ENCODE measurements at regions not wholly inside any gene's neighbourhood (a gene's known extent, or its start where the extent isn't known, plus 50 kb on each side); places are given as distances from the start of the nearest gene placed in this dataset.
A peak's percentile ranks its signal among the peaks of the same experiment; 100 is the strongest.

DNA sequence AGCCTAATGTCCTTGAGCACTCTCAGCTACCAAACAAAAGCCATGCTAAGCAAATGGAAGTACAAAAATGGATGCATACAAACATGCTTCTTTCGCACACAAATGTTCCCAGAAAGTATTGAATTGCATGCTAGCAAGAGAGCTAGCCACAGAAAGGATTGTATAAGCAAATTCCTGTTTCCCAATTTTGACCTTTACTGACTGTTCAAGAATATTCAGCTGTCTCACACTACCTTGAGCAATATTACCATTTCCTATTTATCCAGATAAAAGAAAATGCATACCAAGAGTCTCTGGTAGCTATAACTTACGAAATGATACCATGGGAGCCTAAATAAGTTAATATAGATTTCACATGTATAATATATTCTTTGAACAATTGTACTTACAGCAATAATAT lies 264.6 kb downstream of the TMEM167A start:
- no peak for DNase-seq (ENCODE audit: extremely low read depth in 1 of 2, low read depth in 1 of 2)

DNA sequence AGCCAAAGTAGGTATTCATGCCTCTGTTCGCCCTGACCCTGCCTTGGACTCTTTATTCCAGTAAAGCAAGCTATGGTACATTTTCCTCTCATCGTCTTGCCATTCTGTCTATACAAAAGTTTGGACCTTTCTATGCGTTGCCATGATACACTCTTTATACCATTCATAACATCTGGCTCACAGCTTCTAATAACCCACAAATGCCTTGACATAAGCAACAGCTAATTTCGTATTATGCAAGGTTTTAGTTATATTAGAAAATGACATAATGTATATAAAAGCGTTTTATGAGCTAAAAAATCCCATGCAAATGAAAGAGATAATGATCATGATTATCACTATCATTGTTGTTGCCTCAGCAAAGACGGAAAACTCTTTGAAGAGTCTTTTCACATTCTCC lies 265.7 kb downstream of the TMEM167A start:
- DNase-seq (ENCODE audit: extremely low read depth in 1 of 2, low read depth in 1 of 2): no peak

DNA sequence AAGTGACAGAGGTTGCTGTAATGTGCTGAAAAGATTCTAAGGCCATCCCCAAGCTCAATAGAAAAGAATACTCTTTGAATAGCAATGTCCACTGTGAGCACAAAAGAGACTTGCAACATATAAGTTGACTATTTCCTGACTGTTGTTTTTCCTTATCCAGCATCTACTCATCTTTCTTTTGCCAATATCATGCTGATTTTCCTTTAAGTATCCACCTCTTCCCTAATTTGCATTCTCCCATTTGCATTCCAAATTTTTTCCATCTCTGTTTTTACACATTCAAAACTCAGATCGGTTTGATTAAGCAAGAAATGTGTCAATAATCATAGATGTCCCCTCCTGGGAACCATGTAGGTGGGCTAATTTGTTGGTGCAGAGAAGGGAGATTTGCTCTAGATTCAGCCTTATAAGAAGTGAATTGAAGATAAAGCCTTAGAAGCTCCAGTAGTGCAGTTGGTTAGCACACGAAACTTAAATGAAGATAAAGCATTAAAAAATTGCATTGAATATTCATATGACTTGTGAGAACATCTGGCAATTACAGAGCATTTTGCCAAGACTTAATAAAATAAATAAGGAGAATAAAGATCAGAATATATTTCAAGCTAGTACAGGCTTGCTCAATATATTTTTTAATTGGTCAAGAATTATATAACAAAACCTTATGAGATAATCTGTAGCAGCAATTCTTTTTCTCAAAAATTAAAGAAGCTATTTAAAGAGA lies 267.6 kb downstream of the TMEM167A start:
- no peak for DNase-seq (ENCODE audit: extremely low read depth in 1 of 2, low read depth in 1 of 2)

DNA sequence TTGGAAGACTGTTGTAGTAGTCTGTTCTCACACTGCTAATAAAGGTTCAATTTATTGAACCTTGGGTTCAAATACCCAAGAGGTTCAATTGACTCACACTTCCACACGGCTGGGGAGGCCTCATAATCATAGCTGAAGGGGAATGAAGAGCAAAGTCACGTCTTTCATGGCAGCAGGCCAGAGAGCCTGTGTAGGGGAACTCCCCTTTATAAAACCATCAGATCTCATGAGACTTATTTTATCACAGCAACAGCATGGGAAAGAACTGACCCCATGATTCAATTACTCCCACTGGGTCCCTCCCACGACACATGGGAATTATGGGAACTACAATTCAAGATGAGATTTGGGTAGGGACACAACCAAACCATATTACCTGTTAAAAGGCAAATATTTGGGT lies 268.2 kb downstream of the TMEM167A start:
- no peak for DNase-seq (ENCODE audit: extremely low read depth in 1 of 2, low read depth in 1 of 2)

DNA sequence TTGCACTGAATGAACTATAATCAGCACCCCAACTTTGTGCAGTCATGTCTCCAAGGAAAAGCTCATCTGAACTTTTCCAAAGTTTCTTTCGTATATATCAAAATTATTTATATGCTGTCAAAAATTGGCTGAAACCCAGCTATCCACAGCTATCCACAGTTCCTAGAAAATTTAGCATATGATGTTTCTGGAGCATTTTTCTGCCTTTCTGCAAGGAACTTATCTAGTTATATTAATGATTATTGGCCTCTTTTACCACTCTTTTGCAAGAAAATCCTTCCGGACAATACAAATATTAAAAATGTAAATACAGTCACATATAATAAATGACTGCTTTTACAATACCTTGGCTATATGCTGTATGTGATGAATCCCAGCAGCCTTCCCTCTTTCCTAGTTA lies 270.2 kb downstream of the TMEM167A start:
- no peak for DNase-seq (ENCODE audit: extremely low read depth in 1 of 2, low read depth in 1 of 2)

DNA sequence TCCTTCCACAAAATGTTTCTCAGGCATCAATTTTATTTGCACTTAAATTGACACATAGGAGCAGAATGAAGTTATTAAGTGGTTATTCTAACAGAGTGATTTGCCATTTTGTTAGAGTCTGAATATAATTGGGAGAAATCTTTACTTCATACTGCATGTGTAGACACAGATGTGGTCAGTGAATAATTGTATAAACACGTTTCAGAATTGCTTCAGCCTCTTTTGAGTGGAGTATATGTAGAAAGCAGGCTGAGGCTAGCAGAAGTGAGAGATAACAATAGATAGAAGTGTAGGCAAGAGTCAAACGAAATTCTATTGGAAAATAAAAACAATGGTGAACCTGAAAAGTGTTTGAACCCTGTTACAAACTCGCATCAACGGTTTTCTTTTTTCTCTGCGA lies 270.7 kb downstream of the TMEM167A start:
- no peak for DNase-seq (ENCODE audit: extremely low read depth in 1 of 2, low read depth in 1 of 2)

DNA sequence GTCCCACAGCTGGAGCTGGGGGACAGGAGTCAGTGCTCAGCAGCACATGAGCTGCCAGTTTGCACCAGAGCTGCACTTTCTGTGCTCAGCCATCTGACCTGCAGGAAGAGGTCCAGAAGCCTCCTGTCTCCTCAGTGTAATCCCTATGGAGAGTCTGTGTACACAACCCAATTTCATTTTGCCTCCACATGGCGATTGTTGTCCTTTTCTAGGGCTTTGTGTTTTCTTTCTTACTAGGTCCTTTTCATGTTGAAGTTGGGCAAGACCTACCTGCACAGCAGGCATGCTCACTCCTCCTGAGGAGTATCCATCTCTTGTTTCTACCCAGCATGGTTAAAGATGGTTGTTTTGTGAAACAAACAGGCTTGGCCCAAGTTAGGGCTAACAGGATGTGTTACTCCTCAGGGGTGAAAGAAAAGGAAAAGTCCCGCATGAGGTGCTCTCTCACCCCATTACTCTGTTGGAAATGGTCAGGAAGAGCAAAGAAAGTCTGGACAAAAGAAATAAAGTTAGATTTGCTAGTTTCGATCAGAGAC lies 273.0 kb downstream of the TMEM167A start:
- DNase-seq (ENCODE audit: extremely low read depth in 1 of 2, low read depth in 1 of 2): no peak

DNA sequence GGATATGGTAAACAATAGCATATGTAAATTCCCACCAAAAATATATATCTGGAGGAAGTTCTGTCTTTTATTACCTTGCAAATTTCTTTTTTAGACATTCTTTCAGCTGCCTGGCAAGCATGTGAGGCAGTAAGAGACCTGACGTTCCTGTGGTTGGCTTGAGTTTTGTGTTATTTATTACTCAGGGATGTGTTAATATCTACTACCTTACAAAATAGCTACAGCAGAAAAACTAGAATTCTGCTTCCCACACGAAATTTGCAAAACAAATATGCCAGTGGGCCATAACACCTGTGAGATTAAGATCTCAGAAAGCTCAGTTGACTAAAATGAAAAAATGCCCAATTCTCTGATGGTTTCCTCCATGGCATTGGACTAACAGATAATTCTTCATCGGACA lies 274.2 kb downstream of the TMEM167A start:
- no peak for DNase-seq (ENCODE audit: extremely low read depth in 1 of 2, low read depth in 1 of 2)

DNA sequence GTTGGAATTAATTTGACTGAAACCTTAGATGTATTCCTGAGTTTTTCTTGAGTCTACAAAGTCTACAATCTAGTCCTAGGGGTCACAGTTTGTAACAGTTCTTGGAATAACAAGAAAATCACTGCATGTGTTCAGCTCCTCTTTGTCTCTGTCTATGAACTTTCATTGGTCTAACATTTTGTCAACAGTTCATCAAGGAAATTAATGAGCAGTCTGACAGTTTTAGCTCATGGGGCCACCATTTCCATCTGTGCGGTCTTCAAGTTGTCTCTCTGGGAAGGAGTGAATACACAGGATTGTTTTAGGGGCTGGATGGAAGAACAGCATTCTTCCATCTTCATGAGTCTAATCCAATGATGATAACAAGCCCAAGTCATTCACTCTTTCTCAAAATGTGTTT lies 276.4 kb downstream of the TMEM167A start:
- DNase-seq (ENCODE audit: extremely low read depth in 1 of 2, low read depth in 1 of 2): no peak

DNA sequence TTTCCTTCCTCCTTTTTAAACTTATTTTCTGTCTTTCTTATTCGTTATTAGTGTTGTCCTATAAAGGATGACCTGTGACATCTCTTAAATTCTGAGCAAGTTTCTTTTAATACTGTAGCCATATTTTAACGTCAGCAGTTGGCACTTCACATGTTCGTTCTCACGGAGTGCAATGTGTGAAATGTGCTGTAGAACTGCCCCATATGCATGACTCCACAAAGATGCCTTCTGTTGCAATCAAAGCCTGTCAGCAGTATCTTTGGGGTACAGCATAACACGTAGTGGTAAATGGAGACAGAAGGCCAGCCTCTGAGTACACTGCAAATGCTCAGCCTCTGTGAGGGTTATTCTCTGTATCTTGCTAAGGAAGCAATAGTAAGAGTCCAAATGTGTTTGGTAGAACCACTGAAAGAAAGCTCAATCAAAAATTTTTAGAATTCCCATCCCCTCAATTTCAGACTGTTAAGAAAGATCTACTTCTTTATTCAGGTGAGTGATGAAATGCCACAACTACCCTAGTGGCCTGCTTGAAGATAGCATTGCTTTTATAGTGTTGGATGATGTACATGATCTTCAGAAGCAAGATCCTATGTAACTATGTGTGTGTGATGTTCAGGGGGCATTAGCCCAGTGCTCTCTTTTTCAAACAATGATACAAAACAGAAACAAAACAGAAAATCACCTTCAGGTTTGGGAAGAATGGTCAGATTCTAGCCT lies 277.7 kb downstream of the TMEM167A start:
- DNase-seq (ENCODE audit: extremely low read depth in 1 of 2, low read depth in 1 of 2): no peak

DNA sequence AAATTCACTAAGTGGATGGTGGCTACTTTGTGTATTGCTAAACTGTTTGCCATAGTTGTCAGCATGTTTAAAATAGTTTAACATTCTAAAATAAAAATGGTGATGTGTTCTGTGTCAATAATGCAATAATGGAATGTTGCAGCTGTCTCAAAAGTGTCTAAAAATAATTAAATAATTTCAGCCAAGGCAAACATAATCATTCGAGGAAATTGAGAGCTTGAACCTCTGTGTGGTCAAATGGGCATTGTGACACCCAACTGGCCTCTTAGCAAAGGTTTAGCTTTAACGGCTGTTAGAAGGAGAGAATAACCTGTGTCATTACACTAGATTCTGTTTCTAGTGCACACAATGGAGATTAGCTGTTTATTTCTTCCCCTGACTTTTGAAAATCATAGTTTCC lies 278.5 kb downstream of the TMEM167A start:
- no peak for DNase-seq (ENCODE audit: extremely low read depth in 1 of 2, low read depth in 1 of 2)

DNA sequence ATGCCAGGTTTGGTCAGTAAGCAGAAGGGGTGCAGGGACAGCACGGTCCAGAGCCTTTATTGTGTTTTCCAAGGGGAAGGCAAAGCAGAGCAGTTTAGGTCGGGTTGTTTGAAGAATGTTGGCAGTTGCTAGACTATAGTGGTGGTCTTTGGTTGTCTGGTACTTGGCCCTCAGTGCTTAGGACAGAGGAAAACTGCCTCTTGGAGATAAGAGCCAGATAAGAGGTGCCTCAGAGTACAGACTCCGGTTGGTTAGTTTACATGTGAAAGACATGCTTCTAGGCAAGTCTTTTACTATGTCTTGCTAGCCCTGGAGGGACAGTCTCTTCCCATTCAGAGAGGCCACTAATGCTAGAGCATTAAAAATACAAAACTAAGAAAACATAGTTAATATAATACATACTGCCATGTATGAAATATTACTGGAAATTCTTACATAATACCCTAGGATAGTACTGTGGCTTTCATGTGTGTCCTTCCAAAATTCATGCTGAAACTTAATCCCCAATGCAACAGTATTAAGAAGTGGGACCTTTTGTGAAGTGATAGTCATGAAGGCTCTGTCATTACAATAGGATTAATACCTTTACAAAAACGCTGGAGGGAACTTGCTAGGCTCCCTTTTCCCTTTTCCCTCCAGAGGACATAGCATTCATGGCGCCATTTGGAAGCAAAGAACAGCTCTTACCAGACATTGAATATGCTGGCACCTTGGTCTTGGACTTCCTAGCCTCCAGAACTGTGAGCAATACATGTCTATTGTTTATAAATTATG lies 280.4 kb downstream of the TMEM167A start:
- DNase-seq (ENCODE audit: extremely low read depth in 1 of 2, low read depth in 1 of 2): no peak

DNA sequence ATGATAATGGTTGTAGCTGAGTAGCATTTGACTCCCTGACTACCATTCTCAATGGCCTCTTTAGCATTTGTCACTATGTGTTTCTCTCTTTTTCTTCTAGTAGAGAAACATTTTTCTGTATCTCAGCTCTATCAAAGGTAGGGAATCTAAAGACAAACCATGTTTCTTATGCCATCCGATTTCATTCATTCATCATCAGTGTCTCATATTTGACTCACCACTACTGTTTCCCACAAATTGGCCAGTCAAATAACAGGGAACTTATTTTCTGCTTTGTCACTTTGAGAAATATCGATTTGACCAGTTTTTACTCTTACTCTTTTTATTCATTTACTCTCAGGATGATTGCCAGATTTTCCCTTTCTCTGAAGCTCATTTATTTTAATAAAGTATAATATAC lies 282.3 kb downstream of the TMEM167A start:
- no peak for DNase-seq (ENCODE audit: extremely low read depth in 1 of 2, low read depth in 1 of 2)

DNA sequence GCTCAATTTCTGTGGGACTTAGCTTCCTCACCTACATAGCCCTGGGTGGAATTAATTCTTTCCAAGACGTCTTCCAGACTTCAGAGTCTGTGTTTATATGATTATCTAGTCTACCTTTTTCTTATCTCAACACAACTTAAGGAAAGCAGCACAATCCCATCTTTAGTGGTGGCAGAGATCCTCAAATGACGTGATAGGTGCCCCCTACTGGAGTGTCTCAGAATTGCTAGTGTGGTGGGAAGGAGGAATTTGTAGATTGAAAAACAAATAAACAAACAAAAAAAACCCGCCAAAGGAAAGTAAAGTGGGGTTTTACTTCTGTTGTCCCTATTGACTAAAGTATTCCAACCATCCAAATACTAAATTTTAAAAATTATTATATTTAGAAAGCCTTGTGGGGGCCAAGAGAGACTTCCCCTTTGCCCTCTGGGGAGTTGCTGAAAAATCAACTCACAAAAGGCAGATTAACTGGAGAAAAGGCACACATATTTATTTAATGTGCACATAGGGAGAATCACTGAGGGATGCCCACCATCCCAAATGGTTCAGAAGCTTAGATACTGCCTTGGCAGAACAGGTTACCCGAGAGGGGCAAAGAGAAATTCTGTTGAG lies 283.3 kb downstream of the TMEM167A start:
- DNase-seq (ENCODE audit: extremely low read depth in 1 of 2, low read depth in 1 of 2): peak in 1 of 2 donors; percentile 16

DNA sequence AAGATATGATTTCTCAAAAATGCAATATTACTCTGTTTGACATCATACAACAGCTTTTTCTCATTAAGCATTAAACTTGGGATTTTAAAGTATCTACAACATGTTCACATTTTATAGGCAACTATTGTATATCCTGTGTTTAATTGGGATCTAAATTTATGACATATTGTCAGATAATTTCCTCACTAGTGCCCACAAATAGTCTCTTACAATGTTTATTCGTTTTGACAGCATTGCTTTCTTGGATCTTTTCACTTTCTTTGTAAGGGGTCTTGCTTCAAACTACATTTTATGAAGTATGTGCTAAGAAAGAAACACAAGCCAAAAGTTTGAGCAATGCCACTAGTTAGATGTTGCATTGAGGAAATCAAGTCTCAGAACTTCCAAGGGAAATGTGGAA lies 285.1 kb downstream of the TMEM167A start:
- no peak for DNase-seq (ENCODE audit: extremely low read depth in 1 of 2, low read depth in 1 of 2)

DNA sequence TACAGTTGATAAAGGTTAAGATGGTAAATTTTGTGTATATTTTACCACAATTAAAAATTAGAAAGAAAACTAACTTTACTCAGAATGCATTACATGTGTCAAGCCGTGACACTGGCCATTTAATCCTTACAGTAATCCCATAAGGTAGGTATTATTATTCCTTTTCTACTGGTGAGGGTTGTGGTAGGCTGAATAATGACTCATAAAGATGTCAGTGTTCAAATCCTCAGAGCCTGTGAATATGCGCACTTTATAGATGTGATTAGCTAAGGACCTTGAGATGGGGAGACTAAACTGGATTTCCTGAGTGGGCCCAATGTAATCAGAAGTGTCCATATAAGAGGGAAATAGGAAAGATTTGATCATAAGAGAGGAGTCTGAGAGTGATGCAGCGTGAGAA lies 288.1 kb downstream of the TMEM167A start:
- DNase-seq (ENCODE audit: extremely low read depth in 1 of 2, low read depth in 1 of 2): no peak

DNA sequence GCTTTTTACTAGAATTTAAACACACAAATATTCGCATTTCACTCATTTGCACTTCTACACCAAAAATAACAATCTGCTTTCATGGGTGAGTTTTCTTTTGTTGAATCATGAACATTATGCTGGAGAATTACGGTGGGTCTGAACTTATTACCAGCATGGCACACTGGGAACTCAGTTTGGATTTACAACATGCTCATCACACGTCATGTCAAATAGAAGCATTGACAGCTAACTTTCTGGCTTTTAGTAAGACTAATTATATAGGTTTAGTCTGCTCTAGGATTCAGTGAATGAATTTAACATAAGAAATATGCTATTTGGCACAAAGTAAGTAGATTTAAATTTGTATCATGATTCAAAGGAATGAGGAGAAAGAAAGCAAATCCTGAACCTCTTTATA lies 290.4 kb downstream of the TMEM167A start:
- no peak for DNase-seq (ENCODE audit: extremely low read depth in 1 of 2, low read depth in 1 of 2)

DNA sequence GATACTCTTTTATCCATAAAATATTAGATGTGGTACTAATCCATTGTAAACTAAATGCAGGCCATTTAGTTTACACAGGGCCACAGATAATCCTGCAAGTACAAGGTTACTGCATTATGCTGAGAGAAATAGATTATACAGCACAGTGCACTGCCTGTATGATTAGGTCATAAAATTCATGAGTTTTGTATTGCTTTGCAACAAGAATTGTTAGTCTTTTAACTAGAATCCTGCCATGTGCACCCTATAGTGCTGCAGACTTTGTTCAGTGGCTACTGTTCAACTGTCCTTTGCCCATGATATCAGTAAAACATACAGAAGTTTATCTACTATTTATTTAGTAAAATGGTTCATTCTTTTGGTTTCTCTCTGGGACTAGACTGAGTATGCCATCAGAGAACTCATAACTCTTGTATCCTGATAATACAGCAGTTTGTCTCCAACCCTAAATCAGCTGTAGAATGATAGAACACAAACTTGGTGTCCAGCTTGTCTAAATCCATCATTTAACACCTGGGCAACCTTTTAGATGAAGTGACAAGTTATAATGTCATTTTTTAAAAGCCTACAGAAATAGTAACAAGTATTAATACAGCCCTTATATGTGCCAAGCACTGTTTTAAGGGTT lies 291.2 kb downstream of the TMEM167A start:
- DNase-seq (ENCODE audit: extremely low read depth in 1 of 2, low read depth in 1 of 2): no peak

DNA sequence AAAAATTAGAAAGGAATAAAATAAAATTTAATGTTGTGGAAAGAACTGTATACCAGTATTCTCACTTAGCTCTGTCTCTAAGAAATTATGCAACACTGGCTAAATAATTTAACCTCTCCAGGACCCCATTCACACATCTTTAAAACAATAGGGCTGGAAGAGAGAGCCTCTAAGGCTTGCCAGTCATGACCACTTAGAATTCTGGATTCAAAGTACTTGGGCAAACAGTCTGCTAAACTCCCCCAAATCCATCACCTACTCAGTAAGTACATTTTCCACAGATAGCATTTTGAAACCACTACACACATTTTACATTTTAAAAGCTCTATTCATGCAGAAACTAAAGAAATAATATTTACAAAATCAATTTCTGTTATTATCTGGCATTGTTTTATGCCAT lies 291.7 kb downstream of the TMEM167A start:
- DNase-seq (ENCODE audit: extremely low read depth in 1 of 2, low read depth in 1 of 2): no peak

DNA sequence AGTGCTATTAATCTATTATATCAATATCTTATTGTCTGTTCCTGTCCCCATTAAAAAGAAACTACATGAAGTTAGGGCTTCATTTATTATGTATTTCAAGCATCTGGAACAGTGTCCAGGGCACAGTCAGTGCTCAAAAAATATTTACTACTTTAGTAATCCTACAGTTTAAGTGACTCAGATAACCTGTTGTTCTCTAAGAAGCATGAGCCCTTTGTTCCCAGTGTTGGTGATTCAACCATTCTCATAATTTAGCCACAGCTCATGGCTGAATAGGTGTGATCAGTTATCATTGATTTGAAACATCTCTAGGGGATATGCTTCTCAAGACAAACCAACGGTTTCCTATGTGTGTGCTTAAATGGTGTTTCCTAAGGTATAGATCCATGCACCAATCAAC lies 292.7 kb downstream of the TMEM167A start:
- no peak for DNase-seq (ENCODE audit: extremely low read depth in 1 of 2, low read depth in 1 of 2)

DNA sequence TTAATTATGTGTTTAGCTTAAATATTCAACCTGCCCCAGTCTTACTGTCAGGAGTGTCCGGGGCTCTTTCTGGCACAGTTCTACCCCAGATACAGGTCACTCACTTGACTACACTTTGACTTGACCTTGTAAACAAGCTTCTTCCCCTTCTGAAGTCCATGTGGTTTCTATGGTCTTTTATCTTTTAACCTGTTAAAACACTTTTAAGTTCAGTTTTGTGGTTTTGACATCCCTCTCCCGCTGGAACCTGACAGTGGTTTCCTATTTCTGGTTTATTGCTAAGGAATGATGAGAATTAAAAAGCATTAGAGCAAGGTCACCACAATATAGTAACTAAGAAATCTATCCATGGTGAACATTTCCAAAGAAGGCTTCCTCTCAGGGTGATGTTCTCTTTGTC lies 300.1 kb downstream of the TMEM167A start:
- no peak for DNase-seq (ENCODE audit: extremely low read depth in 1 of 2, low read depth in 1 of 2)

Measured in stimulated activated CD8-positive, alpha-beta memory T cell treated with anti-CD3 and anti-CD28 coated beads, Interleukin-7, amount 100 ng/mL, for 48 hours (primary cell).